ENCODE measurements at regions not wholly inside any gene's neighbourhood (a gene's known extent, or its start where the extent isn't known, plus 50 kb on each side); places are given as distances from the start of the nearest gene placed in this dataset.

GRCh38 chr14:54267172-54267571 lies 129.6 kb upstream of the CDKN3 start:
- Mint-ChIP-seq H3K9me3 (peaks cover 0 to 5% (median 2%) of the 10 kb centered on the region in 7 donors), H3K36me3 (no peaks in the 10 kb centered on the region), H3K27ac (no peak overlapping the region), H3K4me3 (no peak overlapping the region), H3K4me1 (no peaks in the 10 kb centered on the region), H3K27me3 (ENCODE audit: low read depth in 3 of 3) (peaks cover 1 to 2% (median 1%) of the 10 kb centered on the region in 3 donors)
- Histone ChIP-seq H3K36me3 (replicated peaks in 1 of 2; ENCODE audit: control insufficient read depth in 1 of 2, insufficient read depth in 2 of 2, low read length in 2 of 2) (no peaks in the 10 kb centered on the region), H3K9ac (ENCODE audit: insufficient read depth, low read length, poor library complexity, severe bottlenecking) (no peak overlapping the region), H3K4me2 (replicated peaks; ENCODE audit: extremely low read depth, low read length, poor library complexity, severe bottlenecking) (no peak overlapping the region), H3K4me1 (ENCODE audit: control insufficient read depth in 1 of 2, insufficient read depth in 2 of 2, low read length in 2 of 2) (no peaks in the 10 kb centered on the region), H2AFZ (ENCODE audit: insufficient read depth, low read depth, low read length, poor library complexity, severe bottlenecking) (no peak overlapping the region), H4K20me1 (ENCODE audit: insufficient read depth, low read length) (no peaks in the 10 kb centered on the region), H3K79me2 (ENCODE audit: insufficient read depth, low read length) (no peaks in the 10 kb centered on the region), H3K4me3 (replicated peaks in 1 of 3; ENCODE audit: low read depth in 2 of 3, low read length in 3 of 3) (no peak overlapping the region), H3K9me3 (replicated peaks in 1 of 2; ENCODE audit: control insufficient read depth in 1 of 2, insufficient read depth in 1 of 2, low read length in 2 of 2) (no peaks in the 10 kb centered on the region), H3K27me3 (ENCODE audit: control insufficient read depth in 2 of 2, insufficient read depth in 2 of 2, low read length in 2 of 2) (peaks cover 0 to 3% of the 10 kb centered on the region in 2 donors), H3K27ac (ENCODE audit: low read depth in 1 of 2, low read length in 2 of 2) (no peak overlapping the region)
- TF ChIP-seq, protein P1, sequence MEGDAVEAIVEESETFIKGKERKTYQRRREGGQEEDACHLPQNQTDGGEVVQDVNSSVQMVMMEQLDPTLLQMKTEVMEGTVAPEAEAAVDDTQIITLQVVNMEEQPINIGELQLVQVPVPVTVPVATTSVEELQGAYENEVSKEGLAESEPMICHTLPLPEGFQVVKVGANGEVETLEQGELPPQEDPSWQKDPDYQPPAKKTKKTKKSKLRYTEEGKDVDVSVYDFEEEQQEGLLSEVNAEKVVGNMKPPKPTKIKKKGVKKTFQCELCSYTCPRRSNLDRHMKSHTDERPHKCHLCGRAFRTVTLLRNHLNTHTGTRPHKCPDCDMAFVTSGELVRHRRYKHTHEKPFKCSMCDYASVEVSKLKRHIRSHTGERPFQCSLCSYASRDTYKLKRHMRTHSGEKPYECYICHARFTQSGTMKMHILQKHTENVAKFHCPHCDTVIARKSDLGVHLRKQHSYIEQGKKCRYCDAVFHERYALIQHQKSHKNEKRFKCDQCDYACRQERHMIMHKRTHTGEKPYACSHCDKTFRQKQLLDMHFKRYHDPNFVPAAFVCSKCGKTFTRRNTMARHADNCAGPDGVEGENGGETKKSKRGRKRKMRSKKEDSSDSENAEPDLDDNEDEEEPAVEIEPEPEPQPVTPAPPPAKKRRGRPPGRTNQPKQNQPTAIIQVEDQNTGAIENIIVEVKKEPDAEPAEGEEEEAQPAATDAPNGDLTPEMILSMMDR (IDR thresholded peaks at IDR 0.05) = no peak
- DNase-seq = peak in 1 of 3 donors; percentile 37
- WGBS (ENCODE audit: insufficient coverage) = 43% methylated on average over 1 of the region's 2 CpGs
- intact Hi-C loops (cut with micrococcal nuclease) = no loop called here

- no peaks in the 10 kb centered on the region for H3K27me3 ChIP-seq (ENCODE audit: control insufficient read depth in 2 of 2, insufficient read depth in 2 of 2, low read length in 2 of 2)
- no peaks in the 10 kb centered on the region for H4K20me1 ChIP-seq (ENCODE audit: insufficient read depth, low read length)
- TF ChIP-seq, protein P1 (IDR thresholded peaks at IDR 0.05) = no peak
- H3K4me2 ChIP-seq (replicated peaks; ENCODE audit: extremely low read depth, low read length, poor library complexity, severe bottlenecking) = no peak overlapping the region
- peaks cover 0 to 5% of the 10 kb centered on the region in 2 donors for H3K9me3 ChIP-seq (replicated peaks in 1 of 2; ENCODE audit: control insufficient read depth in 1 of 2, insufficient read depth in 1 of 2, low read length in 2 of 2)
- H3K4me3 ChIP-seq (replicated peaks in 1 of 3; ENCODE audit: low read depth in 2 of 3, low read length in 3 of 3) = no peak overlapping the region
- no peaks in the 10 kb centered on the region for H3K79me2 ChIP-seq (ENCODE audit: insufficient read depth, low read length)
- no peaks in the 10 kb centered on the region for H3K36me3 ChIP-seq (replicated peaks in 1 of 2; ENCODE audit: control insufficient read depth in 1 of 2, insufficient read depth in 2 of 2, low read length in 2 of 2)
- H3K4me3 Mint-ChIP-seq = no peak overlapping the region
- H3K9ac ChIP-seq (ENCODE audit: insufficient read depth, low read length, poor library complexity, severe bottlenecking) = no peak overlapping the region
- peak overlapping the region in 1 of 7 donors; percentile 22 for H3K27ac Mint-ChIP-seq
- no peaks in the 10 kb centered on the region for H3K4me1 Mint-ChIP-seq
- no peaks in the 10 kb centered on the region for H3K27me3 Mint-ChIP-seq (ENCODE audit: low read depth in 3 of 3)
- H3K36me3 Mint-ChIP-seq = no peaks in the 10 kb centered on the region
- no peaks in the 10 kb centered on the region for H3K4me1 ChIP-seq (ENCODE audit: control insufficient read depth in 1 of 2, insufficient read depth in 2 of 2, low read length in 2 of 2)
- no peak for DNase-seq
- intact Hi-C loops (cut with micrococcal nuclease) = no loop called here
- H2AFZ ChIP-seq (ENCODE audit: insufficient read depth, low read depth, low read length, poor library complexity, severe bottlenecking) = no peak overlapping the region
- peaks cover 0 to 7% (median 2%) of the 10 kb centered on the region in 7 donors for H3K9me3 Mint-ChIP-seq
- no peak overlapping the region for H3K27ac ChIP-seq (ENCODE audit: low read depth in 1 of 2, low read length in 2 of 2)
- WGBS (ENCODE audit: insufficient coverage) = no CpG with 5 or more reads among the region's 5 CpGs
Measured at GRCh38 chr14:54275997-54276725, 120.6 kb upstream of the CDKN3 start.

Measured in CD14-positive monocyte (primary cell).